NCI-H526 (cell line): ENCODE measurements at regions not wholly inside any gene's neighbourhood (a gene's known extent, or its start where the extent isn't known, plus 50 kb on each side); places are given as distances from the start of the nearest gene placed in this dataset.
"Not testable (repeated sequence)": the region's sequence is repeated elsewhere in the genome, so short reads cannot be mapped to it uniquely, and the experiment has no call there.

ENCODE experiments used
- DNase-seq, 2 experiments: peaks; one replicate each; lab custom pipeline; 2025; lab: John Stamatoyannopoulos, UW

- no peak for DNase-seq
Measured at GRCh38 chr14:48027115-48027514, 351.7 kb upstream of the MDGA2 start.

GRCh38 chr14:48023881-48024280 is 348.5 kb upstream of the MDGA2 start:
- no peak for DNase-seq

- not testable (repeated sequence) for DNase-seq
Measured at GRCh38 chr14:48011484-48011883, 336.1 kb upstream of the MDGA2 start.

GRCh38 chr14:48008646-48009045 is 333.2 kb upstream of the MDGA2 start:
- no peak for DNase-seq

- no peak for DNase-seq
Measured at GRCh38 chr14:48005986-48006385, 330.6 kb upstream of the MDGA2 start.

GRCh38 chr14:47993883-47994282 is 318.5 kb upstream of the MDGA2 start:
- DNase-seq, result no peak

- no peak for DNase-seq
Measured at GRCh38 chr14:47988175-47988574, 312.8 kb upstream of the MDGA2 start.

GRCh38 chr14:47978871-47979270 is 303.5 kb upstream of the MDGA2 start:
- DNase-seq, result no peak

GRCh38 chr14:47976139-47976538 is 300.7 kb upstream of the MDGA2 start:
- no peak for DNase-seq

GRCh38 chr14:47966076-47966810 is 290.8 kb upstream of the MDGA2 start:
- DNase-seq, result no peak

GRCh38 chr14:47961634-47962033 is 286.2 kb upstream of the MDGA2 start:
- no peak for DNase-seq

- DNase-seq, result no peak
Measured at GRCh38 chr14:47959740-47960139, 284.3 kb upstream of the MDGA2 start.

- DNase-seq, result no peak
Measured at GRCh38 chr14:47949006-47949405, 273.6 kb upstream of the MDGA2 start.

- DNase-seq, result no peak
Measured at GRCh38 chr14:47935332-47935731, 259.9 kb upstream of the MDGA2 start.

- DNase-seq, result no peak
Measured at GRCh38 chr14:47929334-47929733, 253.9 kb upstream of the MDGA2 start.

GRCh38 chr14:47921133-47921532 is 245.7 kb upstream of the MDGA2 start:
- DNase-seq, result no peak

- no peak for DNase-seq
Measured at GRCh38 chr14:47919997-47920396, 244.6 kb upstream of the MDGA2 start.

- DNase-seq, result no peak
Measured at GRCh38 chr14:47919334-47919846, 244.0 kb upstream of the MDGA2 start.

GRCh38 chr14:47917344-47917954 is 242.0 kb upstream of the MDGA2 start:
- DNase-seq, result peak; percentile 45 to 60

GRCh38 chr14:47901141-47901540 is 225.7 kb upstream of the MDGA2 start:
- DNase-seq, result peak in 1 of 2 experiments; percentile 15

- DNase-seq, result no peak
Measured at GRCh38 chr14:47899685-47900084, 224.3 kb upstream of the MDGA2 start.

- no peak for DNase-seq
Measured at GRCh38 chr14:47874350-47874749, 198.9 kb upstream of the MDGA2 start.

- no peak for DNase-seq
Measured at GRCh38 chr14:47872588-47872987, 197.2 kb upstream of the MDGA2 start.

GRCh38 chr14:47863441-47863840 is 188.0 kb upstream of the MDGA2 start:
- no peak for DNase-seq
